ENCODE measurements at regions not wholly inside any gene's neighbourhood (a gene's known extent, or its start where the extent isn't known, plus 50 kb on each side); places are given as distances from the start of the nearest gene placed in this dataset.

- TF ChIP-seq EP300 (IDR thresholded peaks at IDR 0.05) (no peak), CTCF (IDR thresholded peaks at IDR 0.05) (no peak), POLR2AphosphoS5 (IDR thresholded peaks at IDR 0.05) (no peak), POLR2A (IDR thresholded peaks at IDR 0.05) (no peak)
These were observed 423.7 kb downstream of the PDGFC start for GRCh38 chr4:156547891-156548290.

All from gastroesophageal sphincter (tissue), 3 donors.